ENCODE measurements at regions not wholly inside any gene's neighbourhood (a gene's known extent, or its start where the extent isn't known, plus 50 kb on each side); places are given as distances from the start of the nearest gene placed in this dataset.

GRCh38 chr16:54484700-54485099 is 198.1 kb upstream of the IRX3 start:
- no peaks in the 10 kb centered on the region for H3K79me2 ChIP-seq (ENCODE audit: insufficient read depth, low read depth)
- H3K27ac ChIP-seq: no peak overlapping the region
- H3K4me1 ChIP-seq (ENCODE audit: low read depth, poor library complexity, severe bottlenecking): no peaks in the 10 kb centered on the region
- H3K36me3 ChIP-seq (ENCODE audit: insufficient read depth): no peaks in the 10 kb centered on the region
- H3K9ac ChIP-seq: no peak overlapping the region
- no peaks in the 10 kb centered on the region for H3K27me3 ChIP-seq (ENCODE audit: insufficient read depth, low read depth)
- no peak overlapping the region for H2AFZ ChIP-seq (ENCODE audit: low read depth)
- no peak overlapping the region for H3K4me2 ChIP-seq
- no peaks in the 10 kb centered on the region for H4K20me1 ChIP-seq (ENCODE audit: insufficient read depth)
- TF ChIP-seq CTCF (conservative IDR thresholded peaks at IDR 0.05; ENCODE audit: low read depth, low read length): no peak
- no peak overlapping the region for H3K4me3 ChIP-seq (IDR thresholded peaks at IDR 0.05; ENCODE audit: insufficient read depth, low read depth, low read length)

GRCh38 chr16:54482892-54483574 is 196.4 kb upstream of the IRX3 start:
- no peak overlapping the region for H3K27ac ChIP-seq

GRCh38 chr16:54480429-54480828 is 193.8 kb upstream of the IRX3 start:
- H3K27ac ChIP-seq: no peak overlapping the region
- H3K36me3 ChIP-seq (ENCODE audit: insufficient read depth): no peaks in the 10 kb centered on the region
- no peak for TF ChIP-seq CTCF (conservative IDR thresholded peaks at IDR 0.05; ENCODE audit: low read depth, low read length)
- no peak overlapping the region for H3K4me2 ChIP-seq
- H3K4me1 ChIP-seq (ENCODE audit: low read depth, poor library complexity, severe bottlenecking): no peaks in the 10 kb centered on the region
- no peaks in the 10 kb centered on the region for H3K79me2 ChIP-seq (ENCODE audit: insufficient read depth, low read depth)
- H3K4me3 ChIP-seq (IDR thresholded peaks at IDR 0.05; ENCODE audit: insufficient read depth, low read depth, low read length): no peak overlapping the region
- no peaks in the 10 kb centered on the region for H3K27me3 ChIP-seq (ENCODE audit: insufficient read depth, low read depth)
- H3K9ac ChIP-seq: no peak overlapping the region
- H4K20me1 ChIP-seq (ENCODE audit: insufficient read depth): no peaks in the 10 kb centered on the region
- H2AFZ ChIP-seq (ENCODE audit: low read depth): no peak overlapping the region

More at GRCh38 chr16:54482892-54483574, 196.4 kb upstream of the IRX3 start:
- Histone ChIP-seq H4K20me1 (ENCODE audit: insufficient read depth) (no peaks in the 10 kb centered on the region), H3K27me3 (ENCODE audit: insufficient read depth, low read depth) (no peaks in the 10 kb centered on the region), H3K4me3 (IDR thresholded peaks at IDR 0.05; ENCODE audit: insufficient read depth, low read depth, low read length) (no peak overlapping the region), H3K79me2 (ENCODE audit: insufficient read depth, low read depth) (no peaks in the 10 kb centered on the region), H3K4me2 (no peak overlapping the region), H3K9ac (no peak overlapping the region), H3K4me1 (ENCODE audit: low read depth, poor library complexity, severe bottlenecking) (no peaks in the 10 kb centered on the region), H3K36me3 (ENCODE audit: insufficient read depth) (no peaks in the 10 kb centered on the region), H2AFZ (ENCODE audit: low read depth) (no peak overlapping the region)
- TF ChIP-seq CTCF (conservative IDR thresholded peaks at IDR 0.05; ENCODE audit: low read depth, low read length): no peak

- H2AFZ ChIP-seq (ENCODE audit: low read depth): no peak overlapping the region
These were observed 193.0 kb upstream of the IRX3 start for GRCh38 chr16:54479546-54479945.

More at GRCh38 chr16:54479546-54479945, 193.0 kb upstream of the IRX3 start:
- Histone ChIP-seq H3K27me3 (ENCODE audit: insufficient read depth, low read depth) (no peaks in the 10 kb centered on the region), H3K36me3 (ENCODE audit: insufficient read depth) (no peaks in the 10 kb centered on the region), H3K4me1 (ENCODE audit: low read depth, poor library complexity, severe bottlenecking) (no peaks in the 10 kb centered on the region), H3K27ac (no peak overlapping the region), H3K4me2 (no peak overlapping the region), H4K20me1 (ENCODE audit: insufficient read depth) (no peaks in the 10 kb centered on the region), H3K79me2 (ENCODE audit: insufficient read depth, low read depth) (no peaks in the 10 kb centered on the region), H3K9ac (no peak overlapping the region), H3K4me3 (IDR thresholded peaks at IDR 0.05; ENCODE audit: insufficient read depth, low read depth, low read length) (no peak overlapping the region)
- TF ChIP-seq CTCF (conservative IDR thresholded peaks at IDR 0.05; ENCODE audit: low read depth, low read length): no peak
